Neutrophil (primary cell): ENCODE measurements at regions not wholly inside any gene's neighbourhood (a gene's known extent, or its start where the extent isn't known, plus 50 kb on each side); places are given as distances from the start of the nearest gene placed in this dataset.

Experiments
- H3K27ac ChIP-seq: fragments of 200-600 bp; sonication (generic); 2 replicates; pipeline ENCODE4 v1.5.1; 2016; ENCODE audit warnings: mild to moderate bottlenecking, moderate library complexity
- H3K27me3 ChIP-seq: fragments of 200-600 bp; sonication (generic); 2 replicates; pipeline ENCODE4 v1.6.0; 2016; ENCODE audit warnings: mild to moderate bottlenecking
- H3K36me3 ChIP-seq: fragments of 200-600 bp; sonication (generic); 2 replicates; pipeline ENCODE4 v1.5.1; 2017
- H3K4me1 ChIP-seq, 2 experiments: fragments of 200-600 bp in 1 of 2; sonication (generic) in 1 of 2; 1 replicate in 1 of 2; 2 replicates in 1 of 2; pipeline versions ENCODE4 v1.5.1 to v1.6.1; 2013 to 2016; ENCODE audit warnings: low read depth in 1 of 2, low read length in 1 of 2, mild to moderate bottlenecking in 1 of 2, moderate library complexity in 1 of 2; ENCODE audit not compliant: control insufficient read depth in 1 of 2, insufficient read depth in 1 of 2
- H3K4me3 ChIP-seq, 2 experiments: fragments of 200-600 bp in 1 of 2; sonication (generic) in 1 of 2; 1 replicate in 1 of 2; 2 replicates in 1 of 2; pipeline ENCODE4 v1.5.1; 2013 to 2016; ENCODE audit warnings: low read depth in 1 of 2, low read length in 1 of 2, mild to moderate bottlenecking in 1 of 2, moderate library complexity in 1 of 2
- H3K9me3 ChIP-seq: fragments of 200-600 bp; sonication (generic); 2 replicates; pipeline ENCODE4 v1.5.1; 2016
- CTCF ChIP-seq: fragments of 200-600 bp; sonication (generic); IDR thresholded peaks from 2 replicates; pipeline ENCODE4 v1.5.1; 2016; ENCODE audit warnings: antibody characterized with exemption

- no peak overlapping the region for H3K4me3 ChIP-seq
- no peak overlapping the region for H3K27ac ChIP-seq
- no peaks in the 10 kb centered on the region for H3K4me1 ChIP-seq
- peaks cover 62% of the 10 kb centered on the region for H3K27me3 ChIP-seq
- no peaks in the 10 kb centered on the region for H3K36me3 ChIP-seq
- no peaks in the 10 kb centered on the region for H3K9me3 ChIP-seq
- TF ChIP-seq CTCF: no peak
Measured at GRCh38 chr2:176415937-176416499, 146.8 kb downstream of the MTX2 start.

- no peak overlapping the region for H3K4me3 ChIP-seq
- H3K36me3 ChIP-seq: no peaks in the 10 kb centered on the region
- no peaks in the 10 kb centered on the region for H3K4me1 ChIP-seq
- no peaks in the 10 kb centered on the region for H3K9me3 ChIP-seq
- H3K27me3 ChIP-seq: peaks cover 35% of the 10 kb centered on the region
- TF ChIP-seq CTCF: no peak
- no peak overlapping the region for H3K27ac ChIP-seq
Measured at GRCh38 chr2:176418768-176419167, 149.5 kb downstream of the MTX2 start.

- Histone ChIP-seq H3K9me3 (no peaks in the 10 kb centered on the region), H3K4me1 (no peaks in the 10 kb centered on the region), H3K27me3 (peaks cover 26% of the 10 kb centered on the region), H3K36me3 (no peaks in the 10 kb centered on the region), H3K27ac (no peak overlapping the region), H3K4me3 (no peak overlapping the region)
- no peak for TF ChIP-seq CTCF
Measured at GRCh38 chr2:176419591-176420071, 150.4 kb downstream of the MTX2 start.

- no peak for TF ChIP-seq CTCF
- Histone ChIP-seq H3K4me3 (no peak overlapping the region), H3K9me3 (no peaks in the 10 kb centered on the region), H3K27me3 (peaks cover 8% of the 10 kb centered on the region), H3K4me1 (no peaks in the 10 kb centered on the region), H3K27ac (no peak overlapping the region), H3K36me3 (no peaks in the 10 kb centered on the region)
Measured at GRCh38 chr2:176421297-176422050, 152.2 kb downstream of the MTX2 start.

GRCh38 chr2:176423819-176424218, 154.6 kb downstream of the MTX2 start:
- H3K36me3 ChIP-seq: no peaks in the 10 kb centered on the region
- H3K9me3 ChIP-seq: no peaks in the 10 kb centered on the region
- no peak overlapping the region for H3K27ac ChIP-seq
- no peak overlapping the region for H3K4me3 ChIP-seq
- H3K4me1 ChIP-seq: no peaks in the 10 kb centered on the region
- TF ChIP-seq CTCF: no peak
- no peaks in the 10 kb centered on the region for H3K27me3 ChIP-seq
